Nucleus accumbens (tissue), 56 donors: ENCODE measurements at regions not wholly inside any gene's neighbourhood (a gene's known extent, or its start where the extent isn't known, plus 50 kb on each side); places are given as distances from the start of the nearest gene placed in this dataset.

ENCODE experiments used
- DNase-seq, 56 donors: peaks; one replicate each; lab custom pipeline; 2025; lab: John Stamatoyannopoulos, UW

- no peak for DNase-seq
Measured at GRCh38 chr5:3729631-3730030, 134.0 kb downstream of the IRX1 start.

- no peak for DNase-seq
Measured at GRCh38 chr5:3734632-3735031, 139.0 kb downstream of the IRX1 start.

GRCh38 chr5:3736466-3736865 lies 140.8 kb downstream of the IRX1 start:
- no peak for DNase-seq

GRCh38 chr5:3736926-3737325 lies 141.3 kb downstream of the IRX1 start:
- DNase-seq, result no peak

GRCh38 chr5:3738919-3739318 lies 143.3 kb downstream of the IRX1 start:
- DNase-seq, result no peak

GRCh38 chr5:3740546-3741373 lies 145.1 kb downstream of the IRX1 start:
- no peak for DNase-seq

- no peak for DNase-seq
Measured at GRCh38 chr5:3741374-3741770, 145.7 kb downstream of the IRX1 start.

GRCh38 chr5:3742750-3743149 lies 147.1 kb downstream of the IRX1 start:
- DNase-seq, result no peak

GRCh38 chr5:3751846-3752245 lies 156.2 kb downstream of the IRX1 start:
- no peak for DNase-seq

- DNase-seq, result no peak
Measured at GRCh38 chr5:3778000-3778550, 182.4 kb downstream of the IRX1 start.

GRCh38 chr5:3778945-3779344 lies 183.3 kb downstream of the IRX1 start:
- DNase-seq, result no peak

- no peak for DNase-seq
Measured at GRCh38 chr5:3780278-3780677, 184.6 kb downstream of the IRX1 start.

- DNase-seq, result no peak
Measured at GRCh38 chr5:3780907-3781306, 185.3 kb downstream of the IRX1 start.

- no peak for DNase-seq
Measured at GRCh38 chr5:3784854-3785253, 189.2 kb downstream of the IRX1 start.

GRCh38 chr5:3786165-3786564 lies 190.5 kb downstream of the IRX1 start:
- no peak for DNase-seq

GRCh38 chr5:3786891-3787430 lies 191.3 kb downstream of the IRX1 start:
- DNase-seq, result no peak

- DNase-seq, result no peak
Measured at GRCh38 chr5:3787604-3788003, 192.0 kb downstream of the IRX1 start.

- DNase-seq, result no peak
Measured at GRCh38 chr5:3789519-3790193, 194.0 kb downstream of the IRX1 start.

- DNase-seq, result no peak
Measured at GRCh38 chr5:3793162-3793561, 197.5 kb downstream of the IRX1 start.

GRCh38 chr5:3794611-3795010 lies 199.0 kb downstream of the IRX1 start:
- no peak for DNase-seq

- no peak for DNase-seq
Measured at GRCh38 chr5:3796736-3797135, 201.1 kb downstream of the IRX1 start.

- DNase-seq, result no peak
Measured at GRCh38 chr5:3801967-3802366, 206.3 kb downstream of the IRX1 start.
